GM19043 (cell line): ENCODE measurements at regions not wholly inside any gene's neighbourhood (a gene's known extent, or its start where the extent isn't known, plus 50 kb on each side); places are given as distances from the start of the nearest gene placed in this dataset.

ENCODE experiments used
- ATAC-seq: cut with Tn5 transposase; IDR thresholded peaks from one replicate; pipeline ENCODE4 v1.9.1; 2021; ENCODE audit warnings: low read depth; ENCODE audit not compliant: unreplicated experiment

GRCh38 chr14:66092748-66093147 lies 393.4 kb upstream of the CCDC196 start:
- no peak for ATAC-seq

- ATAC-seq: no peak
These were observed 392.0 kb upstream of the CCDC196 start for GRCh38 chr14:66094001-66094727.

- no peak for ATAC-seq
These were observed 386.7 kb upstream of the CCDC196 start for GRCh38 chr14:66099451-66099850.

GRCh38 chr14:66099931-66100330 lies 386.2 kb upstream of the CCDC196 start:
- ATAC-seq: no peak

- ATAC-seq: no peak
These were observed 384.5 kb upstream of the CCDC196 start for GRCh38 chr14:66101662-66102061.

- no peak for ATAC-seq
These were observed 381.7 kb upstream of the CCDC196 start for GRCh38 chr14:66104486-66104885.

- ATAC-seq: no peak
These were observed 380.4 kb upstream of the CCDC196 start for GRCh38 chr14:66105815-66106214.

- ATAC-seq: no peak
These were observed 376.7 kb upstream of the CCDC196 start for GRCh38 chr14:66109426-66109825.

- no peak for ATAC-seq
These were observed 374.3 kb upstream of the CCDC196 start for GRCh38 chr14:66111891-66112290.

- ATAC-seq: no peak
These were observed 372.1 kb upstream of the CCDC196 start for GRCh38 chr14:66114071-66114470.

- ATAC-seq: no peak
These were observed 370.2 kb upstream of the CCDC196 start for GRCh38 chr14:66115740-66116502.

- ATAC-seq: no peak
These were observed 369.4 kb upstream of the CCDC196 start for GRCh38 chr14:66116732-66117131.

- no peak for ATAC-seq
These were observed 368.6 kb upstream of the CCDC196 start for GRCh38 chr14:66117600-66117999.

- no peak for ATAC-seq
These were observed 366.5 kb upstream of the CCDC196 start for GRCh38 chr14:66119606-66120231.

- no peak for ATAC-seq
These were observed 365.8 kb upstream of the CCDC196 start for GRCh38 chr14:66120402-66120801.

GRCh38 chr14:66121859-66122258 lies 364.3 kb upstream of the CCDC196 start:
- no peak for ATAC-seq

- ATAC-seq: no peak
These were observed 356.9 kb upstream of the CCDC196 start for GRCh38 chr14:66129224-66129623.

GRCh38 chr14:66131111-66131510 lies 355.1 kb upstream of the CCDC196 start:
- ATAC-seq: no peak

- ATAC-seq: no peak
These were observed 352.5 kb upstream of the CCDC196 start for GRCh38 chr14:66133666-66134065.

- no peak for ATAC-seq
These were observed 350.3 kb upstream of the CCDC196 start for GRCh38 chr14:66135831-66136230.

GRCh38 chr14:66137081-66137480 lies 349.1 kb upstream of the CCDC196 start:
- no peak for ATAC-seq

- no peak for ATAC-seq
These were observed 346.7 kb upstream of the CCDC196 start for GRCh38 chr14:66139432-66139831.
